NCI-H345 treated with DMSO at 0.1 percent for 48 hours (cell line): ENCODE measurements at regions not wholly inside any gene's neighbourhood (a gene's known extent, or its start where the extent isn't known, plus 50 kb on each side); places are given as distances from the start of the nearest gene placed in this dataset.
"Not testable (repeated sequence)": the region's sequence is repeated elsewhere in the genome, so short reads cannot be mapped to it uniquely, and the experiment has no call there.

ENCODE experiments used
- DNase-seq: peaks from one replicate; lab custom pipeline; 2025; ENCODE audit not compliant: unreplicated experiment; lab: John Stamatoyannopoulos, UW

GRCh38 chr1:228668553-228669241 lies 66.6 kb upstream of the RHOU start:
- DNase-seq, result no peak

GRCh38 chr1:228669242-228669585 lies 66.1 kb upstream of the RHOU start:
- DNase-seq, result no peak

- DNase-seq, result not testable (repeated sequence)
These were observed 54.2 kb upstream of the RHOU start for GRCh38 chr1:228681076-228681565.

- no peak for DNase-seq
These were observed 51.9 kb upstream of the RHOU start for GRCh38 chr1:228683428-228683827.

GRCh38 chr1:228684607-228685006 lies 50.7 kb upstream of the RHOU start:
- DNase-seq, result no peak

GRCh38 chr1:228685081-228685660 lies 50.1 kb upstream of the RHOU start:
- DNase-seq, result no peak
